Activated CD8-positive, alpha-beta memory T cell treated with anti-CD3 and anti-CD28 coated beads, Interleukin-2, amount 50 U/mL, for 24 hours (primary cell): ENCODE measurements at regions not wholly inside any gene's neighbourhood (a gene's known extent, or its start where the extent isn't known, plus 50 kb on each side); places are given as distances from the start of the nearest gene placed in this dataset.

ENCODE experiments used
- DNase-seq: peaks from one replicate; pipeline ENCODE4 v3.0.0-alpha.2; 2020; ENCODE audit errors: extremely low read depth

GRCh38 chr12:125360540-125360939 is 295.3 kb downstream of the AACS start:
- DNase-seq: no peak

GRCh38 chr12:125371033-125371432 is 305.8 kb downstream of the AACS start:
- DNase-seq: no peak

GRCh38 chr12:125372085-125372484 is 306.9 kb downstream of the AACS start:
- DNase-seq: no peak

GRCh38 chr12:125373375-125373774 is 308.1 kb downstream of the AACS start:
- DNase-seq: no peak

- DNase-seq: no peak
Measured at GRCh38 chr12:125376422-125376821, 311.2 kb downstream of the AACS start.

- DNase-seq: no peak
Measured at GRCh38 chr12:125377093-125377492, 311.9 kb downstream of the AACS start.

GRCh38 chr12:125381373-125381772 is 316.1 kb downstream of the AACS start:
- no peak for DNase-seq

- no peak for DNase-seq
Measured at GRCh38 chr12:125382926-125383325, 317.7 kb downstream of the AACS start.

GRCh38 chr12:125386652-125387051 is 321.4 kb downstream of the AACS start:
- DNase-seq: no peak

- no peak for DNase-seq
Measured at GRCh38 chr12:125387206-125387605, 322.0 kb downstream of the AACS start.

- no peak for DNase-seq
Measured at GRCh38 chr12:125389061-125389697, 323.9 kb downstream of the AACS start.

GRCh38 chr12:125393569-125393968 is 328.3 kb downstream of the AACS start:
- DNase-seq: no peak

GRCh38 chr12:125395583-125396215 is 330.5 kb downstream of the AACS start:
- no peak for DNase-seq

- no peak for DNase-seq
Measured at GRCh38 chr12:125399489-125399888, 334.3 kb downstream of the AACS start.

- no peak for DNase-seq
Measured at GRCh38 chr12:125402874-125403789, 337.9 kb downstream of the AACS start.

GRCh38 chr12:125403843-125404242 is 338.6 kb downstream of the AACS start:
- no peak for DNase-seq

GRCh38 chr12:125406131-125406530 is 340.9 kb downstream of the AACS start:
- no peak for DNase-seq

GRCh38 chr12:125408718-125409117 is 343.5 kb downstream of the AACS start:
- DNase-seq: no peak

- no peak for DNase-seq
Measured at GRCh38 chr12:125412506-125412905, 347.3 kb downstream of the AACS start.

GRCh38 chr12:125417446-125417845 is 352.2 kb downstream of the AACS start:
- no peak for DNase-seq

GRCh38 chr12:125418902-125419564 is 353.8 kb downstream of the AACS start:
- DNase-seq: no peak

GRCh38 chr12:125424909-125425308 is 359.7 kb downstream of the AACS start:
- no peak for DNase-seq
